IPS DF 6.9 (cell line): ENCODE measurements at regions not wholly inside any gene's neighbourhood (a gene's known extent, or its start where the extent isn't known, plus 50 kb on each side); places are given as distances from the start of the nearest gene placed in this dataset.
"Not testable (repeated sequence)": the region's sequence is repeated elsewhere in the genome, so short reads cannot be mapped to it uniquely, and the experiment has no call there.

Experiments
- DNase-seq: peaks from one replicate; pipeline ENCODE4 v3.0.0-alpha.2; 2013; ENCODE audit warnings: low read depth, low spot score
- H3K27ac ChIP-seq: one replicate; pipeline ENCODE4 v1.5.1; 2013; ENCODE audit warnings: low read length, control low read depth
- H3K27me3 ChIP-seq: 2 replicates; pipeline ENCODE4 v1.6.1; 2013; ENCODE audit warnings: mild to moderate bottlenecking, low read length; ENCODE audit not compliant: control insufficient read depth, insufficient read depth
- H3K36me3 ChIP-seq: 2 replicates; pipeline ENCODE4 v1.6.1; 2013; ENCODE audit warnings: low read length; ENCODE audit not compliant: control insufficient read depth, insufficient read depth
- H3K4me1 ChIP-seq: 2 replicates; pipeline ENCODE4 v1.6.1; 2013; ENCODE audit warnings: low read length; ENCODE audit not compliant: control insufficient read depth, insufficient read depth
- H3K4me3 ChIP-seq: 2 replicates; pipeline ENCODE4 v1.5.1; 2013; ENCODE audit warnings: mild to moderate bottlenecking, low read length
- H3K9me3 ChIP-seq: 2 replicates; pipeline ENCODE4 v1.6.1; 2013; ENCODE audit warnings: low read length, inconsistent platforms; ENCODE audit not compliant: control insufficient read depth, insufficient read depth
- WGBS: extraction: QIAGEN DNeasy Blood & Tissue Kit; methylation state at CpG from one replicate; pipeline ENCODE4 v1.1.7; 2013; ENCODE audit warnings: mixed read lengths, missing lambda C conversion rate; ENCODE audit not compliant: insufficient read length, insufficient coverage; 5-methylcytosine and 5-hydroxymethylcytosine counted together

DNA sequence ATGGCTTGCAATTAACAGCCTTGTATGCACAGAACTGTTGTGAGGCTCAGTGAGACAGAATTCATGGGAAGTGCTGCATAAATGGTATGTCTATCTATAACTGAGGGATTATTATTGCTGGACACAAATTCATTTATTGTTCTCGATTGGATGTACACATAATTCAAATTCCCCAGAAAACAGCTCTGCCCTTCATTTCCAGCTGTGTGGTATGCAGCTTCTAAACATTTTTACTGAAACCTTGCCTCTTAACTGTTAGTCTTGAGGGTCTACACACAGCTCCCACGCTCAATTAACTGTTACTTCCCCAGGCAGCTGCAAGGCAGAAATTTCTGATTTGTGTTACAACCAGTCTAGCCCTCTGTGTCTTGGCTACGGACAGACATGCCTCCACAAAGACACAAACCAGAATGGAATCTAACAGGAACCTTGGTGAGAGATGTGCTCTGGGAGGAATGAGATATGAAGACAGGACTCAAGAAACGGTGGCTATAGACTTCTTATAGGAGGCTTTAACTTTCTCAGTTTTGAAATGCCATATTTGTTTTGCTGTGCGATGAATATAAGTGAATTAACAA lies 139.7 kb upstream of the TBL1XR1 start:
- no peaks in the 10 kb centered on the region for H3K36me3 ChIP-seq
- no peaks in the 10 kb centered on the region; the same call in 1 of the 2 replicates for H3K9me3 ChIP-seq
- H3K4me3 ChIP-seq, result no peak overlapping the region
- no peaks in the 10 kb centered on the region; the same call in 1 of the 2 replicates for H3K27me3 ChIP-seq
- H3K4me1 ChIP-seq, result no peaks in the 10 kb centered on the region
- DNase-seq, result no peak
- H3K27ac ChIP-seq, result no peak overlapping the region
- WGBS, result no CpG with 5 or more reads among the region's 5 CpGs

- H3K4me1 ChIP-seq, result no peaks in the 10 kb centered on the region
- DNase-seq, result no peak
- H3K4me3 ChIP-seq, result no peak overlapping the region
- H3K27ac ChIP-seq, result no peak overlapping the region
- no peaks in the 10 kb centered on the region for H3K36me3 ChIP-seq
- no peaks in the 10 kb centered on the region; the same call in 1 of the 2 replicates for H3K9me3 ChIP-seq
- peaks cover 4% of the 10 kb centered on the region for H3K27me3 ChIP-seq
- no CpG with 5 or more reads among the region's 9 CpGs for WGBS
These were observed 140.5 kb upstream of the TBL1XR1 start for GRCh38 chr3:177337541-177338331.

GRCh38 chr3:177338697-177339219 lies 141.5 kb upstream of the TBL1XR1 start:
- DNase-seq, result no peak
- H3K27me3 ChIP-seq, result peaks cover 11% of the 10 kb centered on the region
- no peak overlapping the region for H3K4me3 ChIP-seq
- H3K27ac ChIP-seq, result no peak overlapping the region
- H3K4me1 ChIP-seq, result no peaks in the 10 kb centered on the region
- WGBS, result no CpG with 5 or more reads among the region's 3 CpGs
- H3K9me3 ChIP-seq, result no peaks in the 10 kb centered on the region; the same call in 1 of the 2 replicates
- H3K36me3 ChIP-seq, result no peaks in the 10 kb centered on the region

GRCh38 chr3:177339220-177339703 lies 142.0 kb upstream of the TBL1XR1 start:
- H3K27ac ChIP-seq, H3K4me3 ChIP-seq, DNase-seq, H3K9me3 ChIP-seq, H3K36me3 ChIP-seq, H3K4me1 ChIP-seq: not testable (repeated sequence)
- peaks cover 15% of the 10 kb centered on the region for H3K27me3 ChIP-seq
- no CpG with 5 or more reads among the region's 3 CpGs for WGBS

GRCh38 chr3:177340243-177340830 lies 143.1 kb upstream of the TBL1XR1 start:
- H3K27me3 ChIP-seq, result peaks cover 16% of the 10 kb centered on the region
- H3K9me3 ChIP-seq, result no peaks in the 10 kb centered on the region; the same call in 1 of the 2 replicates
- WGBS, result no CpG with 5 or more reads among the region's 2 CpGs
- DNase-seq, result no peak
- no peak overlapping the region for H3K27ac ChIP-seq
- no peaks in the 10 kb centered on the region for H3K36me3 ChIP-seq
- no peaks in the 10 kb centered on the region for H3K4me1 ChIP-seq
- no peak overlapping the region for H3K4me3 ChIP-seq

DNA sequence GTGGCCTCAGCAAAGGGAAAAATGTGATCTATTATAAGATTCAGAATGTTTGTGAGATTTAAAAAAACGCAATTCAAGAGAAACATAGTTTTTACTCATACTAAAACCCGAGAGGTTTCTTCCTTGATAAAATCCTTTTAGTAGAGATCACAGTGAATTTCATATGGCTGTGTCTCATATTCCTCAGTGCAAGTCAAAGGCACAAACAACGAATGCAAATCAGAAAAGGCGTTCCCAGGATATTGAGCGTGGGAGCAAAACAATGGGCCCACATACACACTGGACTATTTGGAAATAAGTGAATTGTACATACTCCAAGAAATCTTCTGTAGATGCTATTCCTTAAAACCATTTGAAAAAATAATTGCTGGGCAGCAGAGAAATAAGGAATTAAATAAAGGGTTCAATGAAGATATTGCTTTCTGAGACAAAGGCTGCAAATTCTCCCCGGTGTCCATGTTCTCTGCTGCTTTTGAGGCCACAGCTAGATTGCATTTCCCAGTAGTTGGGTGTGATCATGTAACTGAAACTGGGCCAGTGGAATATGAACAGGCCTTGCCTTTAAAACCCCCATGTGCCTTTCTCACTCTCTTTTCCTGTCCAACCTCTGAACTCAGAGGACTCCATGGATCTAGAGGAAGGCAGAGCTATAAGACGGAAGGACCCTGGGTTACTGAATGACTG lies 144.6 kb upstream of the TBL1XR1 start:
- no CpG with 5 or more reads among the region's 7 CpGs for WGBS
- peaks cover 4% of the 10 kb centered on the region for H3K4me1 ChIP-seq

DNA sequence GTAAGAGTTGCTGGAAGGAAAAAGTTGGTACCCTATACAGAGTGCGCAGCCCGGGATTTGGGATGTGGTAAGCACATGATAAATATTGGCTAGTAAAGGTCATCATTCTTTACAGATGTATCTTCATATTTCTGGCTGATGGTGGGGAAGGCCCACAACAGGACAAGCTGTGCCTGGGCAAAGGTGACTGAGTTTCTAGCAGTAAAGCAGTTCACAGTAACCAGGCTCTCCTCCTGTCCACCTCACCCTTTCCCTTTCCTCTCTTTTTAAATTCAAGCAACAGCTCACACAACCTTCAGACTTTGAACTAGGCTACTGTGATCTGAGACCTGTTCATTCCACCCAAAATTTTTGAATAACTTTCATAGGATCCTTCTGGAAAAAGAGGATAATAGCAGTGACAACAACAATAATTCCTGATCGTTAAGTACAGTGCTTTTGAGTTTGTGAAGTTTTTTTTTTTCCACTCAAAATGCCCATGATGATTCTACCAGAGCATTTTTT lies 145.9 kb upstream of the TBL1XR1 start:
- Histone ChIP-seq H3K9me3 (no peaks in the 10 kb centered on the region), H3K27ac (no peak overlapping the region), H3K36me3 (no peaks in the 10 kb centered on the region), H3K4me1 (peaks cover 4% of the 10 kb centered on the region), H3K4me3 (no peak overlapping the region), H3K27me3 (peaks cover 23% of the 10 kb centered on the region)
- WGBS, result no CpG with 5 or more reads among the region's 3 CpGs
- no peak for DNase-seq

More for the DNA sequence above, 144.6 kb upstream of the TBL1XR1 start:
- Histone ChIP-seq H3K36me3 (no peaks in the 10 kb centered on the region), H3K27ac (no peak overlapping the region), H3K4me3 (no peak overlapping the region), H3K27me3 (peaks cover 20% of the 10 kb centered on the region), H3K9me3 (no peaks in the 10 kb centered on the region)
- no peak for DNase-seq

- no CpG with 5 or more reads among the region's 12 CpGs for WGBS
- Histone ChIP-seq H3K27ac (no peak overlapping the region), H3K9me3 (no peaks in the 10 kb centered on the region), H3K4me1 (peaks cover 4% of the 10 kb centered on the region), H3K36me3 (no peaks in the 10 kb centered on the region), H3K27me3 (peaks cover 23% of the 10 kb centered on the region), H3K4me3 (no peak overlapping the region)
- no peak for DNase-seq
These were observed 148.0 kb upstream of the TBL1XR1 start for GRCh38 chr3:177345049-177345972.

- Histone ChIP-seq H3K9me3 (no peaks in the 10 kb centered on the region), H3K36me3 (no peaks in the 10 kb centered on the region), H3K4me1 (peaks cover 4% of the 10 kb centered on the region), H3K27me3 (peaks cover 23% of the 10 kb centered on the region), H3K4me3 (no peak overlapping the region), H3K27ac (no peak overlapping the region)
- DNase-seq, result no peak
These were observed 148.8 kb upstream of the TBL1XR1 start for GRCh38 chr3:177345973-177346503.
